Endothelial cell (in vitro differentiated cells): ENCODE measurements at regions not wholly inside any gene's neighbourhood (a gene's known extent, or its start where the extent isn't known, plus 50 kb on each side); places are given as distances from the start of the nearest gene placed in this dataset.
"Not testable (repeated sequence)": the region's sequence is repeated elsewhere in the genome, so short reads cannot be mapped to it uniquely, and the experiment has no call there.

Source experiments
- DNase-seq: peaks from one replicate; pipeline ENCODE4 v3.0.0; 2021; ENCODE audit warnings: low spot score
- H3K27ac Mint-ChIP-seq: one replicate; pipeline ENCODE4 v1.8.0; 2021; ENCODE audit warnings: mixed read lengths, inconsistent platforms; ENCODE audit not compliant: unreplicated experiment
- H3K27me3 Mint-ChIP-seq: one replicate; pipeline ENCODE4 v1.8.0; 2021; ENCODE audit warnings: mild to moderate bottlenecking, moderate library complexity, mixed read lengths, inconsistent platforms; ENCODE audit not compliant: unreplicated experiment
- H3K36me3 Mint-ChIP-seq: one replicate; pipeline ENCODE4 v1.8.0; 2021; ENCODE audit warnings: mild to moderate bottlenecking, low read depth, mixed read lengths, inconsistent platforms; ENCODE audit not compliant: unreplicated experiment
- H3K4me1 Mint-ChIP-seq: one replicate; pipeline ENCODE4 v1.8.0; 2021; ENCODE audit warnings: mild to moderate bottlenecking, mixed read lengths, inconsistent platforms; ENCODE audit not compliant: unreplicated experiment
- H3K4me3 Mint-ChIP-seq: one replicate; pipeline ENCODE4 v1.8.0; 2021; ENCODE audit warnings: mild to moderate bottlenecking, mixed read lengths, inconsistent platforms; ENCODE audit not compliant: unreplicated experiment
- H3K9me3 Mint-ChIP-seq: one replicate; pipeline ENCODE4 v1.8.0; 2021; ENCODE audit warnings: mixed read lengths, inconsistent platforms; ENCODE audit not compliant: unreplicated experiment
- CTCF ChIP-seq: fragments of 200-600 bp; sonication (generic); IDR thresholded peaks from one replicate; pipeline ENCODE4 v1.5.0; 2021; ENCODE audit warnings: antibody characterized with exemption; ENCODE audit not compliant: unreplicated experiment

- peak; percentile 26 for DNase-seq
- peaks cover 3% of the 10 kb centered on the region for H3K27me3 Mint-ChIP-seq
- H3K27ac Mint-ChIP-seq, result peak overlapping the region; percentile 75
- H3K36me3 Mint-ChIP-seq, result no peaks in the 10 kb centered on the region
- peaks cover 7% of the 10 kb centered on the region for H3K4me1 Mint-ChIP-seq
- TF ChIP-seq CTCF, result no peak
- no peak overlapping the region for H3K4me3 Mint-ChIP-seq
- H3K9me3 Mint-ChIP-seq, result no peaks in the 10 kb centered on the region
These were observed 75.2 kb upstream of the PRKX start for GRCh38 chrX:3788494-3789233.

- H3K4me3 Mint-ChIP-seq, result no peak overlapping the region
- H3K27ac Mint-ChIP-seq, result no peak overlapping the region
These were observed 74.4 kb upstream of the PRKX start for GRCh38 chrX:3787856-3788255.

GRCh38 chrX:3785822-3786221 is 72.4 kb upstream of the PRKX start:
- H3K27me3 Mint-ChIP-seq, H3K36me3 Mint-ChIP-seq, DNase-seq, H3K4me1 Mint-ChIP-seq, H3K4me3 Mint-ChIP-seq, H3K27ac Mint-ChIP-seq, H3K9me3 Mint-ChIP-seq: not testable (repeated sequence)

More at GRCh38 chrX:3787856-3788255, 74.4 kb upstream of the PRKX start:
- H3K27me3 Mint-ChIP-seq, result peaks cover 3% of the 10 kb centered on the region
- no peaks in the 10 kb centered on the region for H3K9me3 Mint-ChIP-seq
- no peak for TF ChIP-seq CTCF
- no peak for DNase-seq
- H3K36me3 Mint-ChIP-seq, result no peaks in the 10 kb centered on the region
- H3K4me1 Mint-ChIP-seq, result peaks cover 7% of the 10 kb centered on the region

- no peak for DNase-seq
- Mint-ChIP-seq H3K9me3 (no peaks in the 10 kb centered on the region), H3K4me3 (no peak overlapping the region), H3K36me3 (no peaks in the 10 kb centered on the region), H3K27me3 (peaks cover 2% of the 10 kb centered on the region), H3K4me1 (no peaks in the 10 kb centered on the region), H3K27ac (no peak overlapping the region)
- no peak for TF ChIP-seq CTCF
These were observed 67.1 kb upstream of the PRKX start for GRCh38 chrX:3780564-3780963.

- DNase-seq, result no peak
- TF ChIP-seq CTCF, result no peak
- Mint-ChIP-seq H3K4me3 (no peak overlapping the region), H3K27ac (no peak overlapping the region), H3K4me1 (no peaks in the 10 kb centered on the region), H3K27me3 (peaks cover 2% of the 10 kb centered on the region), H3K36me3 (no peaks in the 10 kb centered on the region), H3K9me3 (no peaks in the 10 kb centered on the region)
These were observed 66.1 kb upstream of the PRKX start for GRCh38 chrX:3779546-3779945.
